ENCODE measurements at regions not wholly inside any gene's neighbourhood (a gene's known extent, or its start where the extent isn't known, plus 50 kb on each side); places are given as distances from the start of the nearest gene placed in this dataset.

DNA sequence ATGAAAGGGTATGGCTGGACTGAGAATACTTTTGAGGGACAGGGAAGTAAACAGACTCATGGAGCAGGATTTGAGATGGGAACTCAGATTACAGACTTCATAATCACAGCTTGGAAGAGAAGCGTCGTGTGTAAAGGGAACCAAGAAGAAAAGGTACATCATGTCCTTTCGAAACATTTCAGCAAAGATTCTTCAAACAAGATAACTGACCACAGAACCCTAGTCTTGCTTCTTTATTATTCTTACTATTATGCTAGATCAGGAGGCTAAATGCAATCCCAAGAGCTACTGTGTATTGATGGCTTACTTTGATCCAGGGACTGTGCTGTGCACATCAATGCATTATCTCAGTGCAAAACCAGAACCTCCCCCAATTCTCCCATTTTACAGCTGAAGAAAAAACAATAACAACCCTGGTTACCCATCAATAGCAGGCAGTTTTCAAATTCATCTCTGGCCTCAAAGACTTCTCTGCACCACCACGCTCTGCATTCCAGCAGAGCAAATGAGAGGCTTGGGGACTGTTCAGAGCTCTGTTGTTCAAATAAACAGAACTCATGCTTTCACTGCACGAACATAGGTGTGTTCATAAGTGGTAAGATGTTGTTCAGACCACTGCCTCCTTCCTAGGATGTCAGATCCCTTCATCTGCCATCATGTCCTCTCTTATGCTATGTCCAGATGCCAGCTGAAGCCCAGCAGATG, 104.8 kb upstream of the NAV2 start:
- TF ChIP-seq, protein P1, sequence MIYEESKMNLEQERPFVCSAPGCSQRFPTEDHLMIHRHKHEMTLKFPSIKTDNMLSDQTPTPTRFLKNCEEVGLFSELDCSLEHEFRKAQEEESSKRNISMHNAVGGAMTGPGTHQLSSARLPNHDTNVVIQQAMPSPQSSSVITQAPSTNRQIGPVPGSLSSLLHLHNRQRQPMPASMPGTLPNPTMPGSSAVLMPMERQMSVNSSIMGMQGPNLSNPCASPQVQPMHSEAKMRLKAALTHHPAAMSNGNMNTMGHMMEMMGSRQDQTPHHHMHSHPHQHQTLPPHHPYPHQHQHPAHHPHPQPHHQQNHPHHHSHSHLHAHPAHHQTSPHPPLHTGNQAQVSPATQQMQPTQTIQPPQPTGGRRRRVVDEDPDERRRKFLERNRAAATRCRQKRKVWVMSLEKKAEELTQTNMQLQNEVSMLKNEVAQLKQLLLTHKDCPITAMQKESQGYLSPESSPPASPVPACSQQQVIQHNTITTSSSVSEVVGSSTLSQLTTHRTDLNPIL (CRISPR knock-in tag; IDR thresholded peaks at IDR 0.05; ENCODE audit: low read depth) = no peak
- TF ChIP-seq ZC3H10 (CRISPR knock-in tag; IDR thresholded peaks at IDR 0.05) (no peak), ZNF70 (CRISPR knock-in tag; IDR thresholded peaks at IDR 0.05) (no peak), ZNF8 (CRISPR knock-in tag; IDR thresholded peaks at IDR 0.05) (no peak), OSR1 (CRISPR knock-in tag; IDR thresholded peaks at IDR 0.05) (no peak), TOX (CRISPR knock-in tag; IDR thresholded peaks at IDR 0.05; ENCODE audit: borderline replicate concordance) (no peak), ESRRG (CRISPR knock-in tag; IDR thresholded peaks at IDR 0.05) (no peak), PPARA (CRISPR knock-in tag; IDR thresholded peaks at IDR 0.05; ENCODE audit: borderline replicate concordance) (no peak), TCF4 (CRISPR knock-in tag; IDR thresholded peaks at IDR 0.05; ENCODE audit: borderline replicate concordance) (no peak), ZFP30 (CRISPR knock-in tag; IDR thresholded peaks at IDR 0.05) (no peak)
- TF ChIP-seq, protein P2, sequence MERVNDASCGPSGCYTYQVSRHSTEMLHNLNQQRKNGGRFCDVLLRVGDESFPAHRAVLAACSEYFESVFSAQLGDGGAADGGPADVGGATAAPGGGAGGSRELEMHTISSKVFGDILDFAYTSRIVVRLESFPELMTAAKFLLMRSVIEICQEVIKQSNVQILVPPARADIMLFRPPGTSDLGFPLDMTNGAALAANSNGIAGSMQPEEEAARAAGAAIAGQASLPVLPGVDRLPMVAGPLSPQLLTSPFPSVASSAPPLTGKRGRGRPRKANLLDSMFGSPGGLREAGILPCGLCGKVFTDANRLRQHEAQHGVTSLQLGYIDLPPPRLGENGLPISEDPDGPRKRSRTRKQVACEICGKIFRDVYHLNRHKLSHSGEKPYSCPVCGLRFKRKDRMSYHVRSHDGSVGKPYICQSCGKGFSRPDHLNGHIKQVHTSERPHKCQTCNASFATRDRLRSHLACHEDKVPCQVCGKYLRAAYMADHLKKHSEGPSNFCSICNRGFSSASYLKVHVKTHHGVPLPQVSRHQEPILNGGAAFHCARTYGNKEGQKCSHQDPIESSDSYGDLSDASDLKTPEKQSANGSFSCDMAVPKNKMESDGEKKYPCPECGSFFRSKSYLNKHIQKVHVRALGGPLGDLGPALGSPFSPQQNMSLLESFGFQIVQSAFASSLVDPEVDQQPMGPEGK (CRISPR knock-in tag; IDR thresholded peaks at IDR 0.05; ENCODE audit: borderline replicate concordance) = no peak
- no peak for ATAC-seq

DNA sequence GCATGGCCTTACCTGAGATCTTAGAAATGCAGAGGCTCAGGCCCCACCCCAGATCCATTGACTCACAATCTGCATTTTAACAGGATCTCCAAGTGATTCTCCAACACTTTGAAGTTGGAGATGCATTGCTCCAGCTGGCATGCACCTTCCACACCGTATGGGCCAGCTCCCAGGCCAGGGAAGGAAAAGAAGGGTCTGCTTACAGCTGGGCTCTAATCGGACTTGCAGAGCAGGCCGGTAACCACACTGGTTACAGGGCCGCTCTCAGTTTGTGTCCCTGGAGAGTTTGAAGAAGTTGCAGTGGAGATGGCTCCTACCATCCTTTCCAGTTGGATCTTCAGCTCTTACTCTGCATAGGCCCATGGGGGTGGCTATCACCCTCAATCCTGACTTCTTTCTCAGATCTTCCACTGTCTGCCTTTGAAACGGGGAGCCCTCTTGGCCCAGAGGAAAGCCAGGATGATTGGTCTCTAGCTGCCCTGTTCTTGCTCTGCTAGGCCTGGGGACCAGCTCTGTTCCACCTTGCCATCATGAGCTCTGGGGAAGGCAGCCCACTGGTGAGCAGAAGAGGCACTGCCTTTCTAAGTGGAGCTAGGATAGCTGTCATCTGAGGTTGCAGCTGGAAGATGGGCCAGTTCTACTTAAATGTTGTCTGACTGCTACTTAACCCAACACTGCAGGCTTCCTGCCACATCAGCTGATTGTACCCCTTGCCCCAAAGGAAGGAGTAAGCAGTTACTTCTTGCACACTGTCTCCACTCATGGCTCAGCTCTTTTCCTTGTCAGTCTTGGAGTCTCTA, 105.6 kb upstream of the NAV2 start:
- no peak for ATAC-seq

DNA sequence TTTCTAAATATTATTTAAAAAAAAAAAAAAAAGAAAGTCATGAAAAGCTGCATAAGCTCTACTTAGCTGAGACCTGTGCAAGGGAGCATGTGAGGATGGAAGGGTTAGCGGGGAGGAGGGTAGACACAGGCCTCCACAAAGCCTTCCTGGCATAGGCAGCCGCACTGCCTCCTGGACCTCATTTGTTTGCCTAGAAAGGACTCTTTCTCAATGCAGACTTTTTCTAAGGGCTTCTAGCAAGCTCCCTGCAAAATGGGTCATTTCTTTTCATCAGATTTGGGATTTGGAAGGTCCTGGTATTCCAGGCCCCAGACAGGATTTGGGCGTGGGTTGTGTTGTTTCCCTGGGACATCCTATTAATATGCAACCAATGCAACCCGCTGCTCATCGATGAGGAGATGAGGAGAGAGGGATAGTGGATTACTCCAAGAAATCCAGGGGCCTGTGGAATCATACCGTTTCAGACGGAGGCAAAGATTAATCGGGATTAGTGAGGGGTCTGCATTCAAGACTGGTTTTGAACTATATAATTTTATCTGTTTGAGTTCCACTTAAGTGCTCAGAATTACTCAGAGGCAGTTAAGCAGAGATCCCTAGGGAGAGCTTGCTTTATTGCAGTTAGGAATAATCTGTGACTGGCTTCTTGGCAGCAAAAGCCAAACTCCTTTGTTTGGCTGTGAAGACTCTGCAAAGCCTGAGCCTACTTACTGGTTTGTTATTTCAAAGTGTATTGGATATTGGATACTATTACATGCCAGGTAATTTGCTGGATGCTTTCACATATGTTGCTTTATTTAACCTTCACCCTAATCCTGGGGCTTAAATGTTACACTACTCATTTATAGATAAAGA, 106.9 kb upstream of the NAV2 start:
- no peak; the same call in 2 of the 3 replicates for ATAC-seq
- no peak for TF ChIP-seq OSR1 (CRISPR knock-in tag; IDR thresholded peaks at IDR 0.05)
- no peak for TF ChIP-seq ZNF565 (CRISPR knock-in tag; conservative IDR thresholded peaks at IDR 0.05; ENCODE audit: low read depth)
- TF ChIP-seq ISL1 (CRISPR knock-in tag; IDR thresholded peaks at IDR 0.05) = peak; percentile 42; the same call in 1 of the 2 replicates

More for the DNA sequence above, 105.6 kb upstream of the NAV2 start:
- TF ChIP-seq ZC3H10 (CRISPR knock-in tag; IDR thresholded peaks at IDR 0.05) = no peak
- no peak for TF ChIP-seq TCF4 (CRISPR knock-in tag; IDR thresholded peaks at IDR 0.05; ENCODE audit: borderline replicate concordance)

DNA sequence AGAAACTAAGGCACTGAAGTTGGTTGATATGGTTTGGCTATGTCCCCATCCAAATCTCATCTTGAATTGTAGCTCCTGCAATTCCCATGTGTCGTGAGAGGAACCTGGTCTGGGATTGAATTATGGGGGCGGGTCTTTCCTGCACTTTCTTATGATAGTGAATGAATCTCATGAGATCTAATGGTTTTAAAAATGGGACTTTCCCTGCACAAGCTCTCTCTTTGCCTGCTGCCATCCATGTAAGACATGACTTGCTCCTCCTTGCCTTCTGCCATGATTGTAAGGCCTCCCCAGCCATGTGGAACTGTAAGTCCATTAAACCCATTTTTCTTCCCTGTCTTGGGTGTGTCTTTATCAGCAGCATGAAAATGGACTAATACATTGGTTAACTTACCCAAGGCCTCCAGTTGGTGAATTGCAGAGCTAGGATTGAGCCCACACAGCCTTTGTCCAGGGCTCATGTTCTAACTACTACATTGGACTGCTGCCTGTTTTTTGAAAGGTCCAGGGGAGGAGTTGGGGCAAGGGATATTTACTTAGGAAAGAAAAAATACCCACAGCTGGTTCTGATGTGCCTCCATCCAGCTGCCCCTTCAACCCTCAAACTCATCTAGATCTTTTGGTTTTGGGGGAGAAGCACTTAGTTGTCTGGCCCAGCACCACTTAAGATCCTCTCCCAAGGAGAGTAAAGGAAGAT, 107.8 kb upstream of the NAV2 start:
- no peak for ATAC-seq
- TF ChIP-seq ZFP3 (CRISPR knock-in tag; IDR thresholded peaks at IDR 0.05) (no peak), ZNF70 (CRISPR knock-in tag; IDR thresholded peaks at IDR 0.05) (no peak), BACH2 (CRISPR knock-in tag; IDR thresholded peaks at IDR 0.05; ENCODE audit: borderline replicate concordance) (no peak), TCF4 (CRISPR knock-in tag; IDR thresholded peaks at IDR 0.05; ENCODE audit: borderline replicate concordance) (no peak), CSDC2 (CRISPR knock-in tag; IDR thresholded peaks at IDR 0.05) (no peak), GLIS3 (CRISPR knock-in tag; IDR thresholded peaks at IDR 0.05) (no peak), ZFP30 (CRISPR knock-in tag; IDR thresholded peaks at IDR 0.05) (no peak), TOX (CRISPR knock-in tag; IDR thresholded peaks at IDR 0.05; ENCODE audit: borderline replicate concordance) (no peak), ZNF8 (CRISPR knock-in tag; IDR thresholded peaks at IDR 0.05) (no peak), ZNF565 (CRISPR knock-in tag; conservative IDR thresholded peaks at IDR 0.05; ENCODE audit: low read depth) (no peak), RARB (CRISPR knock-in tag; IDR thresholded peaks at IDR 0.05) (no peak)
- TF ChIP-seq, protein P3, sequence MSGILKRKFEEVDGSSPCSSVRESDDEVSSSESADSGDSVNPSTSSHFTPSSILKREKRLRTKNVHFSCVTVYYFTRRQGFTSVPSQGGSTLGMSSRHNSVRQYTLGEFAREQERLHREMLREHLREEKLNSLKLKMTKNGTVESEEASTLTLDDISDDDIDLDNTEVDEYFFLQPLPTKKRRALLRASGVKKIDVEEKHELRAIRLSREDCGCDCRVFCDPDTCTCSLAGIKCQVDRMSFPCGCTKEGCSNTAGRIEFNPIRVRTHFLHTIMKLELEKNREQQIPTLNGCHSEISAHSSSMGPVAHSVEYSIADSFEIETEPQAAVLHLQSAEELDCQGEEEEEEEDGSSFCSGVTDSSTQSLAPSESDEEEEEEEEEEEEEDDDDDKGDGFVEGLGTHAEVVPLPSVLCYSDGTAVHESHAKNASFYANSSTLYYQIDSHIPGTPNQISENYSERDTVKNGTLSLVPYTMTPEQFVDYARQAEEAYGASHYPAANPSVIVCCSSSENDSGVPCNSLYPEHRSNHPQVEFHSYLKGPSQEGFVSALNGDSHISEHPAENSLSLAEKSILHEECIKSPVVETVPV (CRISPR knock-in tag; IDR thresholded peaks at IDR 0.05) = no peak
